ENCODE measurements at regions not wholly inside any gene's neighbourhood (a gene's known extent, or its start where the extent isn't known, plus 50 kb on each side); places are given as distances from the start of the nearest gene placed in this dataset.

DNA sequence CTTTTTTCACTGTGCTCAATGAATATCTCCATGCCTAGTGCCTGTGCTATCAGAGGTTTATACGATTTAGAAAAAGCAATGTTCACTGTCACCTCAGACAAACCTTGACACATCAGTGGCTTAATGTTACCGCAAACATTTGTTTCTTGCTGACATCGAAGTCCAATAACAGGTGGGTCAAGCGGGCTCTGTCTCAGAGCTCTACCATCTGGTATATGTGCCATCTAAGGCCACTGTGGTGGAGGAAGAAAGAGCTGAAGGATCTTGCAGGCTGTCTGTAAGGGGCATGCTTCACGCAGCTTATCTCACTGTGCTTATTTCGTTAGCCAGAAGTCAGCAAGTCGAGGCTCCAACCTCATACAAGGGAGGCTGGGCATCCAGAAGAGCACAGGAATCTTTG lies 189.5 kb upstream of the NTF3 start:
- no peak for TF ChIP-seq CTCF (IDR thresholded peaks at IDR 0.05; ENCODE audit: poor library complexity, severe bottlenecking)
- no peak for TF ChIP-seq EZH2 (IDR thresholded peaks at IDR 0.05; ENCODE audit: borderline replicate concordance, insufficient read depth, low read length, poor library complexity, severe bottlenecking)
- TF ChIP-seq EP300 (conservative IDR thresholded peaks at IDR 0.05; ENCODE audit: poor library complexity, severe bottlenecking) = no peak
- TF ChIP-seq, protein P1, sequence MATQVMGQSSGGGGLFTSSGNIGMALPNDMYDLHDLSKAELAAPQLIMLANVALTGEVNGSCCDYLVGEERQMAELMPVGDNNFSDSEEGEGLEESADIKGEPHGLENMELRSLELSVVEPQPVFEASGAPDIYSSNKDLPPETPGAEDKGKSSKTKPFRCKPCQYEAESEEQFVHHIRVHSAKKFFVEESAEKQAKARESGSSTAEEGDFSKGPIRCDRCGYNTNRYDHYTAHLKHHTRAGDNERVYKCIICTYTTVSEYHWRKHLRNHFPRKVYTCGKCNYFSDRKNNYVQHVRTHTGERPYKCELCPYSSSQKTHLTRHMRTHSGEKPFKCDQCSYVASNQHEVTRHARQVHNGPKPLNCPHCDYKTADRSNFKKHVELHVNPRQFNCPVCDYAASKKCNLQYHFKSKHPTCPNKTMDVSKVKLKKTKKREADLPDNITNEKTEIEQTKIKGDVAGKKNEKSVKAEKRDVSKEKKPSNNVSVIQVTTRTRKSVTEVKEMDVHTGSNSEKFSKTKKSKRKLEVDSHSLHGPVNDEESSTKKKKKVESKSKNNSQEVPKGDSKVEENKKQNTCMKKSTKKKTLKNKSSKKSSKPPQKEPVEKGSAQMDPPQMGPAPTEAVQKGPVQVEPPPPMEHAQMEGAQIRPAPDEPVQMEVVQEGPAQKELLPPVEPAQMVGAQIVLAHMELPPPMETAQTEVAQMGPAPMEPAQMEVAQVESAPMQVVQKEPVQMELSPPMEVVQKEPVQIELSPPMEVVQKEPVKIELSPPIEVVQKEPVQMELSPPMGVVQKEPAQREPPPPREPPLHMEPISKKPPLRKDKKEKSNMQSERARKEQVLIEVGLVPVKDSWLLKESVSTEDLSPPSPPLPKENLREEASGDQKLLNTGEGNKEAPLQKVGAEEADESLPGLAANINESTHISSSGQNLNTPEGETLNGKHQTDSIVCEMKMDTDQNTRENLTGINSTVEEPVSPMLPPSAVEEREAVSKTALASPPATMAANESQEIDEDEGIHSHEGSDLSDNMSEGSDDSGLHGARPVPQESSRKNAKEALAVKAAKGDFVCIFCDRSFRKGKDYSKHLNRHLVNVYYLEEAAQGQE (IDR thresholded peaks at IDR 0.05; ENCODE audit: borderline replicate concordance) = no peak
- no peak for TF ChIP-seq TAF1 (IDR thresholded peaks at IDR 0.05; ENCODE audit: low read depth)
- TF ChIP-seq POLR2AphosphoS5 (IDR thresholded peaks at IDR 0.05) = no peak
- no peak for TF ChIP-seq RAD21 (conservative IDR thresholded peaks at IDR 0.05)
- no peak for TF ChIP-seq MXI1 (conservative IDR thresholded peaks at IDR 0.05; ENCODE audit: poor library complexity, severe bottlenecking)
- TF ChIP-seq SMC3 (conservative IDR thresholded peaks at IDR 0.05; ENCODE audit: poor library complexity) = no peak
